Stromal cell of bone marrow (primary cell): ENCODE measurements at regions not wholly inside any gene's neighbourhood (a gene's known extent, or its start where the extent isn't known, plus 50 kb on each side); places are given as distances from the start of the nearest gene placed in this dataset.
"Not testable (repeated sequence)": the region's sequence is repeated elsewhere in the genome, so short reads cannot be mapped to it uniquely, and the experiment has no call there.

Experiments used
- DNase-seq: peaks from one replicate; pipeline ENCODE4 v3.0.0-alpha.2; 2012; ENCODE audit warnings: low read depth

- DNase-seq, result no peak
Observed at GRCh38 chr15:58357529-58358476, 74.0 kb upstream of the LIPC start.

DNA sequence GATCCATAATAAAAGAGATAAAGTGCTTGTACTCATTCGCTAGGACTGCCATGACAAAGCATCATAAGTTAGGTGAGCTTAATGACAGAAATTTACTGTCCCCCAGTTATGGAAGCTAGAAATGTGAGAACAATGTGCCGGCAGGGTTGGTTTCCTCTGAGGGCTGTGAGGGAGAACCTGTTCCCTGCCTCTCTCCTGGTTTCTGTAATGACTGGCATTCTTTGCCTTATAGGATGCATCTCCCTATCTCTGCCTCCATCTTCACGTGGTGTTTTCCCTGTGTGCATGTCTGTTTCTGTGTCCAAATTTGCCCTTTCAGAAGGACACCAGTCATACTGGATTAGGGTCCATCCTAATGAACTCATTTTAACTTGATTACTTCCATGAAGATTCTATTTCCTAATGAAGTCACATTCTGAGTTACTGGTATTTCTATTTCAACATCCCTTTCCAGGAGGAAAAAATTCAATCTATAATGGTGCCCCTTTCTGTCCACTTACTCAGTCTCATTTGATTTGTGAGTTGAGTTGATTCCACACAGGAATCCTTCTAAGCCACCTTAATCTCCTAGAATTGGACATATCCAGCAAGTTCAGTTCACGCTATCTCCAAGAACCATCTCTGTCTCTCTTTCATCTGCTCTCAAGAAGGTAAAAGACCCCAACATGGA lies 71.2 kb upstream of the LIPC start:
- DNase-seq, result no peak

GRCh38 chr15:58361273-58361759 lies 70.5 kb upstream of the LIPC start:
- DNase-seq, result peak; percentile 94

DNA sequence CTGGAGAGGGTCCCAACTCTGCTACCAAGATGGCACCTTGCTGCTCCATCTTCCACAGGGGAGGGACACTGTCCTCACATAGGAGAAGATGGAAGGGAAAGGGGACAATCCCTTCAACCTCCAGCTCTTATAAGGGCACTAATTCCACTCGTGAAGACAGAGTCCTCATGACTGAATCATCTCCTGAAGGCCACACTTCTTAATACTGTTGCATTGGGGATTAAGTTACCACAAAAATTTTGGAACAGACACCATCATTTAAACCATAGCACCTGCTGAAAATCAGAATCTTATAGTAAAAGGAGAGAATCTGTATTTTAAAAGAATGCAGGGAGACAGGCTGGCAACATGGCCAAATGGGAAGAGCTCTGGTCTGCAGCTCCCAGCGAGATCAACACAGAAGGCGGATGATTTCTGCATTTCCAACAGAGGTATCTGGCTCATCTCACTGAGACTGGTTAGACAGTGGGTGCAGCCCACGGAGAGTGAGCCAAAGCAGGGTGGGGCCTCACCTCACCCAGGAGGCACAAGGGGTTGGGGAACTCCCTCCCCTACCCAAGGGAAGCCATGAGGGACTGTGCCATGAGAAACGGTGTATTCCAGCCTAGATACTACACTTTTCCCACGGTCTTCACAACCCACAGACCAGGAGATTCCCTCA lies 69.4 kb upstream of the LIPC start:
- no peak for DNase-seq

DNA sequence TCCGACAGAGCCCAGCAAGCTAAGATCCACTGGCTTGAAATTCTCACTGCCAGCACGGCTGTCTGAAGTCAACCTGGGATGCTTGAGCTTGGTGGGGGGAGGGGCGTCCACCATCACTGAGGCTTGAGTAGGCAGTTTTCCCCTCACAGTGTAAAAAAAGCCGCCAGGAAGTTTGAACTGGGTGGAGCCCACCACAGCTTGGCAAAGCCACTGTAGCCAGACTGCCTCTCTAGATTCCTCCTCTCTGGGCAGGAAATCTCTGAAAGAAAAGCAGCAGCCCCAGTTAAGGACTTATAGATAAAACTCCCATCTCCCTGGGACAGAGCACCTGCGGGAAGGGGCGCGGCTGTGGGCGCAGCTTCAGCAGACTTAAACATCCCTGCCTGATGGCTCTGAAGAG lies 68.7 kb upstream of the LIPC start:
- not testable (repeated sequence) for DNase-seq

DNA sequence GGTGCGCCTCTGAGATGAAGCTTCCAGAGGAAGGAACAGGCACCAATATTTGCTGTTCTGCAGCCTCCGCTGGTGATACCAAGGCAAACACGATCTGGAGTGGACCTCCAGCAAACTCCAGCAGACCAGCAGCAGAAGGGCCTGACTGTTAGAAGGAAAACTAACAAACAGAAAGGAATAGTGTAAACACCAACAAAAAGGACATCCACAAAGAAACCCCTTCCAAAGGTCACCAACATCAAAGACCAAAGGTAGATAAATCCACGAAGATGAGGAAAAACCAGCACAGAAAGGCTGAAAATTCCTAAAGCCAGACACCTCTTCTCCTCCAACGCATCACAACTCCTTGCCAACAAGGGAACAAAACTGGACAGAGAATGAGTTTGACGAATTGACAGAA lies 68.1 kb upstream of the LIPC start:
- not testable (repeated sequence) for DNase-seq

DNA sequence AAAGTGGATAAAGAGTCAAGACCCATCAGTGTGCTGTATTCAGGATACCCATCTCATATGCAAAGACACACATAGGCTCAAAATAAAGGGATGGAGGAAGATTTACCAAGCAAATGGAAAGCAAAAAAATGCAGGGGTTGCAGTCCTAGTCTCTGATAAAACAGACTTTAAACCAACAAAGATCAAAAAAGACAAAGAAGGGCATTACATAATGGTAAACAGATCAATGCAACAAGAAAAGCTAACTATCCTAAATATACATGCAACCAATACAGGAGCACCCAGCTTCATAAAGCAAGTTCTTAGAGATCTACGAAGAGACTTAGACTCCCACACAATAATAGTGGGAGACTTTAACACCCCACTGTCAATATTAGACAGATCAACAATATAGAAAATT lies 66.7 kb upstream of the LIPC start:
- not testable (repeated sequence) for DNase-seq

GRCh38 chr15:58369261-58369701 lies 62.5 kb upstream of the LIPC start:
- peak; percentile 79 for DNase-seq

DNA sequence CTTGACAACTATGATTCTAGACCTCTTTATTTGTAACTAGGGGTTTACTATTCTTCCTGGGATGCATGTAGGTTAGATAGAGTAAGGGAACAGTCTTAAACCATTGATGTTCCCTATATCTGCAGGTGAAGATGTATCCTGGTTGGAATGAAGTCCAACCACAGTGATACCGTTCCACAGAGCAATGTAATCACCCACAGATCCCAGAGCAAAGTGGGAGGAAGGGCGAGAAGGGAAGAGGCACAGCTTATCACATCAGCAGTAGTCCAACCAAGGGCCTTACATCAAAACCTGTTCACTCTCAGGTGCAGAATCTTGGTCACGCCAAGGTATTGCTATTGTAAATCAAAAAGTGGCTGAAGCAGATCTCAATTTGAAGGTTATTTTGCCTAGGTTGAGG lies 61.8 kb upstream of the LIPC start:
- DNase-seq, result no peak

DNA sequence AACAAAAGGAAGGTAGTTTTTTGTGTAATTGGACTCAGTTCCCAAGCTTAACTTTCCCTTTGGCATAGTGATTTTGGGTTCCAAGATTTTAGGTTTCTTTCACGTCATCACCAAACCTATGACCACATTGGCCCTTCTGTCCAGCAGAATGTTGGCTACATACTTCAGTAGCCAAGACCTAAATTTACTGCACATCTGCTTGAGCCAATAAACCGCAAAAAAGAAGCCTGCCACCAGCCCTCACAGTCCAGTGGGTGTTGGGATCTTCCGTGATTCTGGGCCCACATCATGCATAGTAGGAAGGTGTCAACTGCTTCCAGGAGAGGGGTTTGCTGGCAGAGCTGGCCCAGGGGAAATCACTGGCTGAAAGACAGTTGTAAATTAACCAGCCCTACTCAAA lies 57.6 kb upstream of the LIPC start:
- no peak for DNase-seq

DNA sequence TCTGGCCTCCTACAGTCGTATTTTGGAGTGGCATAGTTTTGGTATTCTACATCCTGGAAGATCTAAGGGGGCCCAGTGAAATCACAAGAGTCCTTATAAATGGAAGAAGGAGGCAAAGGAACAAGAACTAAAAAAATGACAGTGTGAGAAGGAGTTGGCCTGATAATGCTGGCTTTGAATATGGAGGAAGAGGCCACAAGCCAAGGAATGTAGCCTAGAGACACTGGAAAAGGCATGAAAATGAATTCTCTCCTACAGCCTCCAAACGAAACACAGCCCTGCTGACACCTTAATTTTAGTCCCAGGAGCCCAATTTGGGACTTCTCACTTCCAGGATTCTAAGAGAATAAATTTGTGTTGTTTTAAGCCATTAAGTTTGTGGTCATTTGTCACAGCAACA lies 54.6 kb upstream of the LIPC start:
- no peak for DNase-seq

- peak; percentile 36 for DNase-seq
Observed at GRCh38 chr15:58378241-58379085, 53.3 kb upstream of the LIPC start.

- not testable (repeated sequence) for DNase-seq
Observed at GRCh38 chr15:58379454-58379853, 52.3 kb upstream of the LIPC start.

DNA sequence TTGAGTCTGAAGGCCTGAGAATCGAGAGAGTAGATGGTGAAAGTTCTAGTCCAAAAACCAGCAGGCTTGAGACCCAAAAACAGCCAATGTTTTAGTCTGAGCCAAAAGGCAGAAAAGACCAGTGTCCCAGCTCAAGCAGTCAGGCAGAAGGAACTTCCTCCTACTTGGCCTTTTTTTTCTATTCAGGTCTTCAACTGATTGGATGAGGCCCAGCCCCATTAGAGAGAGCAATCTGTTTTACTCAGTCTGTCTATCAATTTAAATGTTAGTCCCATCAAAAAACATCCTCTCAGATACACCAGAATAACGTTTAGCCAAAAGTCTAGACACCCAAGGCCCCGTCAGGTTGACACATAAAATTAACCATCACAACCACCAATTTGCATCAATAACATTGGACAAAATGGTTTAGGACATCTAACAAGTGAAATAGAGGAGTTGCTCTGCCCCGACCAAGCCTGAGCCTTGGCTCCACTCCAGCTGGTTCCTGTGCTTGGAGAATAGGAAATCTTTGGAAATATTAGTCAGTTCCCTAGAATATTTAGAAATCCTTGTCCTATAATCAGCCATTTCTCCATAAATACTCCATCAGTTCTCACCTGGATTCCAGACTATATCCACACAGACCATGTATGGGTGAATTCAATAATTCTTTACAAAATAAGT lies 51.4 kb upstream of the LIPC start:
- no peak for DNase-seq

GRCh38 chr15:58381697-58382096 lies 50.1 kb upstream of the LIPC start:
- no peak for DNase-seq
